IMR-90 (cell line): ENCODE measurements at regions not wholly inside any gene's neighbourhood (a gene's known extent, or its start where the extent isn't known, plus 50 kb on each side); places are given as distances from the start of the nearest gene placed in this dataset.

ENCODE experiments used
- ATAC-seq: fragments of 200-7000 bp; cut with Tn5 transposase; 2 replicates; pipeline ENCODE4 v1.9.1; 2020; ENCODE audit warnings: low read depth, mild to moderate bottlenecking, moderate library complexity
- BruUV-seq: library from RNA; stranded (reverse); fragments of 400-500 nt; replicated peaks from 2 replicates; lab custom pipeline; 2021; lab: Mats Ljungman, UMichigan
- CTCF ChIA-PET: fragments of 300-600 bp; formaldehyde crosslinking; extraction: SDS; loops from one replicate; lab custom pipeline; 2021; ENCODE audit warnings: antibody characterized with exemption; lab: Yijun Ruan, JAX
- POLR2A ChIA-PET: fragments of 300-600 bp; sonication (Branson Sonifier 250); formaldehyde crosslinking; loops from one replicate; lab custom pipeline; 2022; ENCODE audit warnings: antibody characterized with exemption; ENCODE audit not compliant: unreplicated experiment; lab: Charles Lee
- DNase-seq: peaks from one replicate; pipeline ENCODE4 v3.0.0; 2013
- H2AFZ ChIP-seq: replicated peaks from 2 replicates; pipeline ENCODE3; 2013; ENCODE audit warnings: low read length, mild to moderate bottlenecking; ENCODE audit not compliant: poor library complexity
- H2AK5ac ChIP-seq: 2 replicates; pipeline ENCODE4 v1.6.1; 2013; ENCODE audit warnings: low read depth, low read length, inconsistent platforms
- H2AK9ac ChIP-seq: replicated peaks from 2 replicates; pipeline ENCODE3; 2013; ENCODE audit warnings: mild to moderate bottlenecking, low read depth, low read length, moderate library complexity; ENCODE audit not compliant: poor library complexity
- H2BK120ac ChIP-seq: 2 replicates; pipeline ENCODE4 v1.6.1; 2013; ENCODE audit warnings: low read depth, low read length, inconsistent platforms
- H2BK15ac ChIP-seq: 3 replicates; pipeline ENCODE4 v1.6.1; 2013; ENCODE audit warnings: low read depth, low read length, inconsistent platforms
- H2BK20ac ChIP-seq: 2 replicates; pipeline ENCODE4 v1.6.1; 2013; ENCODE audit warnings: low read depth, mild to moderate bottlenecking, inconsistent platforms, low read length, moderate library complexity
- H2BK5ac ChIP-seq: 2 replicates; pipeline ENCODE4 v1.6.1; 2013; ENCODE audit warnings: mild to moderate bottlenecking, low read depth, low read length, inconsistent platforms; ENCODE audit not compliant: poor library complexity, severe bottlenecking
- H3K14ac ChIP-seq: replicated peaks from 2 replicates; pipeline ENCODE4 v1.6.1; 2013; ENCODE audit warnings: low read depth, low read length, inconsistent platforms
- H3K18ac ChIP-seq: 2 replicates; pipeline ENCODE4 v1.6.1; 2013; ENCODE audit warnings: low read depth, low read length, control low read depth
- H3K23ac ChIP-seq: 2 replicates; pipeline ENCODE4 v1.6.1; 2013; ENCODE audit warnings: low read depth, low read length, inconsistent platforms
- H3K27ac ChIP-seq: 2 replicates; pipeline ENCODE4 v1.5.1; 2013; ENCODE audit warnings: mild to moderate bottlenecking, control low read depth, low read length; ENCODE audit not compliant: insufficient read depth
- H3K27me3 ChIP-seq: 2 replicates; pipeline ENCODE4 v1.6.1; 2013; ENCODE audit warnings: low read length; ENCODE audit not compliant: control insufficient read depth, insufficient read depth
- H3K36me3 ChIP-seq: 2 replicates; pipeline ENCODE4 v1.6.1; 2013; ENCODE audit warnings: low read length, mixed read lengths; ENCODE audit not compliant: control insufficient read depth, insufficient read depth
- H3K4ac ChIP-seq: 2 replicates; pipeline ENCODE4 v1.6.1; 2013; ENCODE audit warnings: low read depth, low read length, inconsistent platforms
- H3K4me1 ChIP-seq: 2 replicates; pipeline ENCODE4 v1.6.1; 2013; ENCODE audit warnings: low read length, mixed read lengths; ENCODE audit not compliant: control insufficient read depth, insufficient read depth
- H3K4me2 ChIP-seq: 2 replicates; pipeline ENCODE4 v1.6.1; 2013; ENCODE audit warnings: low read depth, mild to moderate bottlenecking, control low read depth, low read length, moderate library complexity
- H3K4me3 ChIP-seq: 2 replicates; pipeline ENCODE4 v1.5.1; 2013; ENCODE audit warnings: low read depth, mild to moderate bottlenecking, control low read depth, low read length, moderate library complexity; ENCODE audit not compliant: insufficient read depth
- H3K56ac ChIP-seq: 2 replicates; pipeline ENCODE4 v1.6.1; 2013; ENCODE audit warnings: low read length, inconsistent platforms; ENCODE audit not compliant: insufficient read depth; ENCODE audit errors: extremely low read depth
- H3K79me1 ChIP-seq, 2 experiments: 2 replicates each; pipeline ENCODE4 v1.6.1; 2013; ENCODE audit warnings: low read length in 2 of 2, inconsistent platforms in 1 of 2, low read depth in 1 of 2
- H3K9ac ChIP-seq: 2 replicates; pipeline ENCODE4 v1.6.1; 2013; ENCODE audit warnings: low read depth, low read length, control low read depth
- H3K9me1 ChIP-seq: 2 replicates; pipeline ENCODE4 v1.6.1; 2013; ENCODE audit warnings: low read length, inconsistent platforms; ENCODE audit not compliant: insufficient read depth
- H3K9me3 ChIP-seq: 2 replicates; pipeline ENCODE4 v1.6.1; 2013; ENCODE audit warnings: low read length; ENCODE audit not compliant: control insufficient read depth, insufficient read depth
- H4K20me1 ChIP-seq: 2 replicates; pipeline ENCODE4 v1.6.1; 2013; ENCODE audit warnings: low read length, inconsistent platforms; ENCODE audit not compliant: insufficient read depth
- H4K5ac ChIP-seq: 2 replicates; pipeline ENCODE4 v1.6.1; 2013; ENCODE audit warnings: mild to moderate bottlenecking, low read depth, low read length, control low read depth
- H4K8ac ChIP-seq, 2 experiments: 2 replicates each; pipeline ENCODE4 v1.6.1; 2013; ENCODE audit warnings: low read depth in 2 of 2, low read length in 2 of 2, control low read depth in 1 of 2, inconsistent platforms in 1 of 2
- H4K91ac ChIP-seq: 2 replicates; pipeline ENCODE4 v1.6.1; 2013; ENCODE audit warnings: low read depth, low read length, inconsistent platforms; ENCODE audit not compliant: insufficient read depth
- BHLHE40 ChIP-seq: fragments of 150-350 bp; IDR thresholded peaks from 2 replicates; pipeline ENCODE4 v1.6.1; 2016; ENCODE audit warnings: mild to moderate bottlenecking, low read depth, low read length
- POLR2A ChIP-seq: IDR thresholded peaks from 2 replicates; pipeline ENCODE4 v1.6.1; 2012; ENCODE audit warnings: mild to moderate bottlenecking, low read depth, low read length
- WGBS, 2 experiments: methylation state at CpG; one replicate each; pipeline versions ENCODE4 v1.1.5 to v1.1.7; 2013; ENCODE audit warnings: missing lambda C conversion rate in 2 of 2; ENCODE audit not compliant: insufficient read length in 1 of 2; ENCODE audit errors: extremely low coverage in 2 of 2; 5-methylcytosine and 5-hydroxymethylcytosine counted together
- dilution Hi-C: fragments of 300-500 bp; cut with HindIII; formaldehyde crosslinking; loops from one replicate; pipeline ENCODE4 v1.14.3; 2018; ENCODE audit warnings: low sequenced_read_pairs; ENCODE audit not compliant: unreplicated experiment
- in situ Hi-C: fragments of 300-500 bp; cut with MboI; formaldehyde crosslinking; loops from 3 replicates; pipeline ENCODE4 v1.14.3; 2019; ENCODE audit warnings: low sequenced_read_pairs, inconsistent platforms, mixed read lengths
- intact Hi-C: fragments of 100-400 bp; cut with micrococcal nuclease; formaldehyde crosslinking; loops from 2 replicates; pipeline ENCODE4 v1.10.0; 2022

- intact Hi-C loops (no loop called here), dilution Hi-C loops (no loop called here), in situ Hi-C loops (no loop called here)
- H2AFZ ChIP-seq, result no peak overlapping the region
- H3K36me3 ChIP-seq, result no peaks in the 10 kb centered on the region
- no peak overlapping the region for H3K4me2 ChIP-seq
- H3K23ac ChIP-seq, result no peak overlapping the region
- H2BK120ac ChIP-seq, result no peak overlapping the region
- ChIA-PET CTCF (interaction anchor here (1.0 kb wide), 1 partner anchor 82 kb away, joined by 3 read pairs; no protein-coding TSS in a partner anchor), POLR2A (no interaction called here)
- H3K18ac ChIP-seq, result no peak overlapping the region
- no peaks in the 10 kb centered on the region for H3K9me3 ChIP-seq
- H3K9ac ChIP-seq, result no peak overlapping the region
- peak overlapping the region; percentile 50 for H2AK9ac ChIP-seq
- no peak for ATAC-seq
- H2BK20ac ChIP-seq, result no peak overlapping the region
- no TSS peak for BruUV-seq
- H3K9me1 ChIP-seq, result no peaks in the 10 kb centered on the region
- no peaks in the 10 kb centered on the region for H4K20me1 ChIP-seq
- H3K27me3 ChIP-seq, result no peaks in the 10 kb centered on the region; the same call in 1 of the 2 replicates
- H3K79me1 ChIP-seq, result no peaks in the 10 kb centered on the region
- no peak overlapping the region for H3K56ac ChIP-seq
- no peak overlapping the region for H3K4me3 ChIP-seq
- H3K14ac ChIP-seq, result no peak overlapping the region
- 68% methylated on average over 9 of the region's 12 CpGs; no CpG with 5 or more reads in 1 of the 2 experiments for WGBS, 2 experiments
- no peaks in the 10 kb centered on the region for H3K4me1 ChIP-seq
- no peak overlapping the region for H4K8ac ChIP-seq
- H3K27ac ChIP-seq, result no peak overlapping the region
- H2AK5ac ChIP-seq, result no peak overlapping the region
- TF ChIP-seq BHLHE40, result no peak
- TF ChIP-seq POLR2A, result no peak
- H4K91ac ChIP-seq, result no peak overlapping the region
- no peak overlapping the region for H4K5ac ChIP-seq
- H2BK15ac ChIP-seq, result no peak overlapping the region
- no peak overlapping the region for H2BK5ac ChIP-seq
- H3K4ac ChIP-seq, result no peak overlapping the region
- DNase-seq, result no peak
These were observed 107.3 kb upstream of the POU3F1 start for GRCh38 chr1:38153778-38154470.
